Skeletal muscle tissue (tissue), 3 donors: ENCODE measurements at regions not wholly inside any gene's neighbourhood (a gene's known extent, or its start where the extent isn't known, plus 50 kb on each side); places are given as distances from the start of the nearest gene placed in this dataset.

Experiments
- H3K27ac ChIP-seq: one replicate; pipeline ENCODE4 v1.7.0; 2013; ENCODE audit warnings: mild to moderate bottlenecking, low read depth, low read length, inconsistent platforms
- H3K27me3 ChIP-seq, 3 donors: one replicate each; pipeline ENCODE4 v1.7.0; 2013; ENCODE audit warnings: low read length in 3 of 3; ENCODE audit not compliant: control insufficient read depth in 3 of 3, insufficient read depth in 3 of 3
- H3K36me3 ChIP-seq, 3 donors: one replicate each; pipeline ENCODE4 v1.7.0; 2013; ENCODE audit warnings: low read length in 3 of 3; ENCODE audit not compliant: control insufficient read depth in 3 of 3, insufficient read depth in 3 of 3
- H3K4me1 ChIP-seq, 3 donors: one replicate each; pipeline ENCODE4 v1.7.0; 2013; ENCODE audit warnings: low read length in 3 of 3, mild to moderate bottlenecking in 3 of 3; ENCODE audit not compliant: control insufficient read depth in 3 of 3, insufficient read depth in 3 of 3
- H3K4me3 ChIP-seq, 3 donors: one replicate each; pipeline ENCODE4 v1.7.0; 2013; ENCODE audit warnings: low read length in 3 of 3
- H3K9ac ChIP-seq, 3 donors: one replicate each; pipeline ENCODE4 v1.7.0; 2013; ENCODE audit warnings: low read length in 3 of 3, mild to moderate bottlenecking in 3 of 3, moderate library complexity in 2 of 3, low read depth in 1 of 3
- H3K9me3 ChIP-seq, 3 donors: one replicate each; pipeline ENCODE4 v1.7.0; 2013; ENCODE audit warnings: low read length in 3 of 3; ENCODE audit not compliant: control insufficient read depth in 3 of 3
- donor health status: Osteomylitis.

DNA sequence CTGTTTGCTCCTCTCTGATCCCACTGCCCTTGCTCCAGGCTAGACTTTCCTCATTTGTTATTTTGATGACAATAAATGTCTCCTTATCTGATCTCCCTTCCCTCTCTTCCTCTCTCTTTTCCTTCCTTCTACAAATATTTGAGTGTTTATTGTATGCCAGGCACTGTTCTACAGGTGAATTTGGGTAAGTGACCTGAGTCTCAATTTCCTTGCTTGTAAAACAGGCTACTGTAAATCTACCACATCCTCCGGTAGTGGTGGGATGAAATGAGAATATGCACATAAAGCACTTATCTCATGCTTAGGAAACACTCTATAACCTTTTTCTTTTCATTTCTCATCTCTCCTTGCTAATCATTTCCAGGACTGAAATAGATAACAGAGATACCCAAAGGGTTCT lies 86.4 kb downstream of the HMHB1 start:
- no peaks in the 10 kb centered on the region for H3K36me3 ChIP-seq
- H3K27ac ChIP-seq = no peak overlapping the region
- no peak overlapping the region for H3K9ac ChIP-seq
- H3K4me1 ChIP-seq = no peaks in the 10 kb centered on the region
- no peaks in the 10 kb centered on the region for H3K27me3 ChIP-seq
- H3K4me3 ChIP-seq = no peak overlapping the region
- no peaks in the 10 kb centered on the region for H3K9me3 ChIP-seq

DNA sequence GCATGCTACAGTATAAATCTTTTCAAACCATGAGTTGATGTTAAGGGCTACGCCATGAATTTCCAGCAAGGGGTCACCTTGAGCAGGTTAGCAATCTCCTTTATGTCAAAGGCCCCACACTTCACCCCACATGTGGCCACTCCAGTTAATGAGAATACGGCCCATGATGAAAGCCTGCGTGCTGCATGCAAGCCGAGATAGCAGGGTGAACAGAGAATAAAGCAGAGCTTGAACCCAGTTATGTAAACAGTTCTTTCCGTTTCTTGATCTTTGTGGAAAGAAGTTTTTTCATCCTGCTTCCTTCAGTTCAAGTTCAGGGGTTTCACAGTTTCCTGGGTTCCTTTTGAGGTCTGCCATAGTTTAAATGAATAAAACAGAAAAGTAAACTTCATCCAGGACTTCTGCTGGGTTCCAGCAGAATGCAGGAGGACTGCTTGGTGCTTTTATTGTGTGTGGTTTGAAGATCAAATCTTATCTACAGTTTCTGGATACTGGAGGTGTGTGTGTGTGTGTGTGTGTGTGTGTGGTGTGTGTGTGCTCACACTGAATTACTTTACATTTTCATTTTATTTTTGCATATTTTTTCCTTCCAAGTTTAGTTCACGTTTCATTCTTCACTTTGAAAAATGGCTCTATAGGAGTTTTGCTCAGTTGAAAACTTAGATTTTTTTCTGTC lies 87.1 kb downstream of the HMHB1 start:
- Histone ChIP-seq H3K36me3 (no peaks in the 10 kb centered on the region), H3K27ac (no peak overlapping the region), H3K27me3 (no peaks in the 10 kb centered on the region), H3K4me3 (no peak overlapping the region), H3K9ac (no peak overlapping the region), H3K9me3 (no peaks in the 10 kb centered on the region), H3K4me1 (no peaks in the 10 kb centered on the region)

DNA sequence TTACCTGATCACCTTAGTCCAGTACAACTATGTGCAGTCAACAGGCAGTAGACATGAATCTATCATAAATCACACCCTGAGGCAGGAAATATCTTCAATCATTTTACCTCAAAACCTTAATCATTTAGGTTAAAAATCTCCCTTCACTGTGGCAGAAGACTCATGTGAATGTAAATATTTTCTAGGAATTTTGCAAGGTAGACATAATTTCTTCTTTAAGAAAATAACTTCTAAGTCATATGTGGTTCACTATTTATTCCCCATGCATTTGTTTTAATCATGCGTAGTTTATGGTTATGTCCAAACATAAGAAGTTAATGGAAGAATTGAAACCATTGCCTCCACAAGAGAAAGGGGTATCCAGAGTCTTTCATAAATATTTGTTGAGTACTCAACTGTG lies 97.0 kb downstream of the HMHB1 start:
- no peak overlapping the region for H3K27ac ChIP-seq
- H3K4me1 ChIP-seq = no peaks in the 10 kb centered on the region
- no peaks in the 10 kb centered on the region for H3K36me3 ChIP-seq
- no peak overlapping the region for H3K4me3 ChIP-seq
- H3K9me3 ChIP-seq = no peaks in the 10 kb centered on the region
- no peak overlapping the region for H3K9ac ChIP-seq
- no peaks in the 10 kb centered on the region for H3K27me3 ChIP-seq

DNA sequence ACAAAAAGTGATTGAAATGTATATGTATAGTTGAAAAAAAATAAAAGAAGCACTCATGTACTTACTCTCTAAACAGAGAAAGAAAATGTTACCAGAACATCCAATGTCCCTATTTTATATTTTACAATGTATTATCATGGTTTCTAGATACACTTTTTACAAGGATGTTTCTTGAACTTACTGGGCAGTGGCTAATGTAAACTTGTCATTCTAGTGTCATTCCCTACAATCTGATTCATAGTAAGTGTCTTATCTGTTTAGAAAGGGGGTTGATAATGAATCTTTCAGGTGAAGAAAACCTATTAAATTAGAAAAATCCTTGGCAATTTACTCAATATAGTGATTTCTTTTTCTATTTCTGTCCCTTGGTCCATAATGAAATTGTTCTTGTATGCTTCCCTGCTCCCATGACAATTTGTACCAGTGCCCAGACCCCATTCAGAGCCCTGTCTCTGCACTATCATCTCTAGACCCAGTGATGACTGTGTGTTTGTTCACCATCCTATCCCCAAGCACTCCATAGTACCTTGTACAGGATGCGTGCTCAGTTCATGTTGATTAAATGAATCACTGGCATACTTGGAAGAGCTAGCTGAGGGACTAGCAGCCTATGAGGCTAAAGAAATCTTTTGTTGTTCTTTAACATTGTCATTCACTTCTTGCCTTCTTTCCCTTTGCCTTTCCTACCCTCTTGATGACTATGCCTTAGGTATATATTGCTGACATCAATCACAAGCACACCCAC lies 101.2 kb downstream of the HMHB1 start:
- no peaks in the 10 kb centered on the region for H3K9me3 ChIP-seq
- H3K27me3 ChIP-seq = no peaks in the 10 kb centered on the region
- no peaks in the 10 kb centered on the region for H3K36me3 ChIP-seq
- no peak overlapping the region for H3K4me3 ChIP-seq
- H3K9ac ChIP-seq = no peak overlapping the region
- no peaks in the 10 kb centered on the region for H3K4me1 ChIP-seq
- no peak overlapping the region for H3K27ac ChIP-seq

DNA sequence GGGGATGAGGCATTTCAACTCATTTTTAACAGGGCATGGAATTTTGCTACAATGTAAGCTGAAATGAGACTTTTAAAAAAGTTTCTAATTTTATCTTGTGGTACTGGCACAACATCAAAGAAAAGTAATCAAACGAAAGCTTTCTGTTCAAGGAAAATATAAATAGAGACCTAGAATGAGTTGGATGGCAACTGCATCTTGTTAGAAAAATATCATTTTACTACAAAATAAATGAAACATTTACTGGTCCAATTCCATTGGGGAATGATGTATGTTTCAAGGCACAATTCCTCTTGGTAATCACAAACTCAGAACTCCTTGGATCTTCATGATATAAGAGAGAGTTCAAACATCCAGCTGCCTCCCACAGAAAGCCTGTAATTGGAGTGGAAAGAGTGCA lies 102.8 kb downstream of the HMHB1 start:
- Histone ChIP-seq H3K9ac (no peak overlapping the region), H3K4me3 (no peak overlapping the region), H3K4me1 (no peaks in the 10 kb centered on the region), H3K27ac (no peak overlapping the region), H3K36me3 (no peaks in the 10 kb centered on the region), H3K9me3 (no peaks in the 10 kb centered on the region), H3K27me3 (no peaks in the 10 kb centered on the region)

DNA sequence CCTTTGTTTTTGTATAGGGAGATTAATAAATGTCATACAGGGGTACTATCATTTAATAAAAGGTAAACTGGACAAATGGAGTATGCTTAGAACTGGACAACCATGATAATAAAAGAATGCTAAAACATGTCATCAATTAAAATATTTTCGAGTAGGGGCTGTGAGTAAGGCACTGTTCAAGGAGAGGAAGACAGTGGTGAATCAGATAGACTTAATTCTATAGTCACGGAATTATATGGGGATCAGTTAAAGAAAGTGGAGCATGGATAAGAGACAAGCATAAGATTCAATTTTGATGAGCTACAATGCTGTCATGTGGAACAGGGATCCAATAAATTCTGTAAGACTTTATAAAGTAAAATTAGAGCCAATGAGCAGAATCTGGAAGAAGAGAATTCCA lies 104.5 kb downstream of the HMHB1 start:
- Histone ChIP-seq H3K9ac (no peak overlapping the region), H3K36me3 (no peaks in the 10 kb centered on the region), H3K4me1 (no peaks in the 10 kb centered on the region), H3K4me3 (no peak overlapping the region), H3K27ac (no peak overlapping the region), H3K9me3 (no peaks in the 10 kb centered on the region), H3K27me3 (no peaks in the 10 kb centered on the region)

DNA sequence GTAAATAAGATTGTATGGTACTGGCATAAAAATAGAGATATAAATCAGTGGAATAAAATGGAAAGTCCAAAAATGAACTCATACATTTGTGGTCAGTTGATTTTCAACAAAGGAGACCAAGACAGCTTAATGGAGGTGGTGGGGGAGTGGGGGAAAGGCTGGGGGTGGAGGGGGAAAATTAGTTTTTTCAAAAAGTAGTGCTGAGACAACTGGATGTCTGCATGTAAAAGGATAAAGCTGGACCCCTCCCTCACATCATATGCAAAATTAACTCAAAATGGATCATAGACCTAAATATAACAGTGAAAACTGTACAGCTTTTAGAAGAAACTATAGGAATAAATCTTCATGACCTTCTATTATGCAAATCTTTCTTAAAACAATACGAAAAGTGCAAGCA lies 107.0 kb downstream of the HMHB1 start:
- H3K9me3 ChIP-seq = no peaks in the 10 kb centered on the region
- no peak overlapping the region for H3K9ac ChIP-seq
- H3K27ac ChIP-seq = no peak overlapping the region
- H3K27me3 ChIP-seq = no peaks in the 10 kb centered on the region
- H3K36me3 ChIP-seq = no peaks in the 10 kb centered on the region
- H3K4me1 ChIP-seq = peaks cover 0 to 7% (median 0%) of the 10 kb centered on the region in 3 donors
- H3K4me3 ChIP-seq = no peak overlapping the region

DNA sequence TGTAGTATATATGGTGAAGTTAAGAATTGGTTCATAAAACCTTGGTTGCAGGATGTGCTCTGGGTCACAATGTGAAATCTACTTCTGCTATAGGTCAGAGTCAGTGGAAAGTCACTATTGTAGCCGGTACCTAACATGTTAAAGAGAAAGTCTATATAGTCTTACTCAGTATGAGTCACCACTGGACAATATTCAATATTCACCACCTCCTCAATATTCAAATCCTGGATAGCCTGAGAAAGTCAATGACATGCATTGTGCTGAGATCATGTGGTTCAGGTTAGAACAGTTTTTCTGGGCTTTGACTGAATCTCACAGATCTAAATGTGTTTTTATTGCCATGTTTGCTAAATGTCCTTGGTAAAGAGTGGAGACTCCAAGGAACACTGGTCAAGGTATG lies 108.8 kb downstream of the HMHB1 start:
- Histone ChIP-seq H3K36me3 (no peaks in the 10 kb centered on the region), H3K27me3 (no peaks in the 10 kb centered on the region), H3K9ac (no peak overlapping the region), H3K27ac (no peak overlapping the region), H3K9me3 (no peaks in the 10 kb centered on the region), H3K4me3 (no peak overlapping the region), H3K4me1 (peaks cover 0 to 7% (median 0%) of the 10 kb centered on the region in 3 donors)

DNA sequence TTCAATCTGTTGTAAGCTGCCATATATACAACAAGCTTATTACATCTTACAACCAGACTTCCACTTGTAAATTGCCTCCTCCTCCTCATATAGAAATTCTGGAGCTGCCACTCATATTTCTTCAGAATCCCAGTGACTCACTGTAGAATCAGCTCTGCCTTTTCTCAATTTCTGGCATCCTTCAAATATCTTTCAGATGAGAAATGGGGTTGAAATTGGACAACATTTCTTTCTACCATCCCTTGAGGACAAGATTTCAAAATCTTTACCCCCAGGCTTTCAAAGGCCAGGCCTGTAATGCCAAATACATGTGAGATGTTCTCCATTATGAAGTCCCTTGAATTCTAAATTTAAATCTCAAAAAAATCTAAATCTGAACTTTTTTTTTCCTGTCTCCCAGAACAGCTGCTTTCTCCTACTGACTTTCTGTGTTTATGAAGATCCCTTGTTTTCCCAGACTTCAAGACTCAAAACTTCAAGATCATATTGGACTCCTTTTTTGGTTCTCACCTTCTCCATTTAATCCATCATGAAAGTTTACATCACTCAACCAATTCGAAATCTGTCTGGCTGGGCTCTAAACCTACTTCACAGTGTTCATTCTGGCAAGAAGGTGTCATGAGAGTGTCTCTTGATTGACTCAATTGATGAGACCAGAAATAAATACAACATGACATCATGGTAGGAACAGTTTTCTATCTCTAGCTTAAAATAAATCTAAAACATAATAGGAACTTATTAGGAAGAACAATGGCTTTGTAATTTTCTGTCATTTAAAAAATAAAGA lies 109.8 kb downstream of the HMHB1 start:
- H3K4me3 ChIP-seq = no peak overlapping the region
- peak overlapping the region; percentile 28 for H3K27ac ChIP-seq
- H3K4me1 ChIP-seq = peaks cover 0 to 7% (median 0%) of the 10 kb centered on the region in 3 donors
- H3K9me3 ChIP-seq = no peaks in the 10 kb centered on the region
- no peak overlapping the region for H3K9ac ChIP-seq
- H3K36me3 ChIP-seq = no peaks in the 10 kb centered on the region
- no peaks in the 10 kb centered on the region for H3K27me3 ChIP-seq

DNA sequence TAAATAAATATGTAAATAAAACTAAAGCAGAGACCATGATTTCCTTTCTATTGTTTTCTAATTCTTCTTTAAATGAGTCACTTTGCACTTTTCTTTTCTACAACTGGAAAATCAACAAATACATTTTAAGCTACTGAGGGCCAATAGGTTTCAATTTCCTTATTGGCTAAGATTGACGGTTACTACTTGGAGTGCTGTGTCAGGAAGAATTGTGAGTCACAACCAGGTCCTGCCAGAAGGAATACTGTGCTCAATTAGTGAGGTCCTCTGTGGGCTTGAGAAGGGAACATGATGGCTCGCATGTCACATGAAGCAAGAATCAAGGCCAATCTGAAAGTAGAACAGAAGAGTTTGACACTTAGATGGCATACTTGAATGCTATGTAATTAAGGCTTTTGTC lies 110.8 kb downstream of the HMHB1 start:
- Histone ChIP-seq H3K4me1 (peaks cover 0 to 7% (median 0%) of the 10 kb centered on the region in 3 donors), H3K27ac (peak overlapping the region; percentile 18), H3K36me3 (no peaks in the 10 kb centered on the region), H3K4me3 (no peak overlapping the region), H3K9ac (no peak overlapping the region), H3K27me3 (no peaks in the 10 kb centered on the region), H3K9me3 (no peaks in the 10 kb centered on the region)
